SK-N-SH treated with all-trans-retinoic acid at 6 μM for 48 hours (cell line): ENCODE measurements at regions not wholly inside any gene's neighbourhood (a gene's known extent, or its start where the extent isn't known, plus 50 kb on each side); places are given as distances from the start of the nearest gene placed in this dataset.

ENCODE experiments used
- CREB5 ChIP-seq: fragments of 250-450 bp; sonication (Bioruptor Pico); IDR thresholded peaks from 2 replicates; pipeline ENCODE4 v1.5.1; 2020; ENCODE audit warnings: low read depth, mild to moderate bottlenecking, moderate library complexity
- GLIS3 ChIP-seq: fragments of 250-450 bp; sonication (Bioruptor Pico); IDR thresholded peaks from 2 replicates; pipeline ENCODE4 v1.5.0; 2020; ENCODE audit warnings: mild to moderate bottlenecking, moderate library complexity
- PATZ1 ChIP-seq: fragments of 250-450 bp; sonication (Bioruptor Pico); IDR thresholded peaks from 2 replicates; pipeline ENCODE4 v1.8.0; 2020; ENCODE audit warnings: mild to moderate bottlenecking, moderate library complexity, borderline replicate concordance
- RARB ChIP-seq: fragments of 250-450 bp; sonication (Bioruptor Pico); IDR thresholded peaks from 2 replicates; pipeline ENCODE4 v1.8.0; 2021; ENCODE audit warnings: mild to moderate bottlenecking, moderate library complexity
- ZC3H10 ChIP-seq: fragments of 250-450 bp; sonication (Bioruptor Pico); IDR thresholded peaks from 2 replicates; pipeline ENCODE4 v1.5.1; 2021; ENCODE audit warnings: mild to moderate bottlenecking, moderate library complexity
- ZNF70 ChIP-seq: fragments of 450-650 bp; formaldehyde crosslinking; IDR thresholded peaks from 2 replicates; pipeline ENCODE4 v1.5.0; 2020; ENCODE audit warnings: mild to moderate bottlenecking, moderate library complexity
- ZNF8 ChIP-seq: fragments of 450-650 bp; formaldehyde crosslinking; IDR thresholded peaks from 2 replicates; pipeline ENCODE4 v1.5.0; 2020; ENCODE audit warnings: mild to moderate bottlenecking, moderate library complexity
- TF ChIP-seq, protein P1 (sequence below): fragments of 250-450 bp; sonication (Bioruptor Pico); IDR thresholded peaks from 2 replicates; pipeline ENCODE4 v1.5.1; 2021; ENCODE audit warnings: mild to moderate bottlenecking, moderate library complexity

DNA sequence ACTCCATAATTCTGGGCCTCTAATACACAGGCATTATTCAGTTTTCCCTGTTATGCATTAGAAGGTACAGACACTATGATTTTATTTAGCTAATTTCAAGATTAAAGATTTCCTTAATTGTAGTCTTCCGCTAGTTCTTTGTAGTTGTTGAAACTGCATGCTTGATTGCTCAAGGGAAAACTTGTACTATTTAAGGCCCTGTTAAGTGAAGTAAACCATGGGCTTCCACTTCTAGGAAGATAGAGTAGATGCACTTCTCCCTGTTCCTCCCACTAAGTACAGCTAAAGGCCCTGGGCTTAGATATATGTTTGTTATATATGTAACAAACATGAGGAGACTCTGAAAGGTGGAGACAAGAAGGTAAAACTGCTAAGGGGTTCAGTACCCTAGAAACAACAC is 215.8 kb upstream of the LEF1 start:
- TF ChIP-seq, protein P1, sequence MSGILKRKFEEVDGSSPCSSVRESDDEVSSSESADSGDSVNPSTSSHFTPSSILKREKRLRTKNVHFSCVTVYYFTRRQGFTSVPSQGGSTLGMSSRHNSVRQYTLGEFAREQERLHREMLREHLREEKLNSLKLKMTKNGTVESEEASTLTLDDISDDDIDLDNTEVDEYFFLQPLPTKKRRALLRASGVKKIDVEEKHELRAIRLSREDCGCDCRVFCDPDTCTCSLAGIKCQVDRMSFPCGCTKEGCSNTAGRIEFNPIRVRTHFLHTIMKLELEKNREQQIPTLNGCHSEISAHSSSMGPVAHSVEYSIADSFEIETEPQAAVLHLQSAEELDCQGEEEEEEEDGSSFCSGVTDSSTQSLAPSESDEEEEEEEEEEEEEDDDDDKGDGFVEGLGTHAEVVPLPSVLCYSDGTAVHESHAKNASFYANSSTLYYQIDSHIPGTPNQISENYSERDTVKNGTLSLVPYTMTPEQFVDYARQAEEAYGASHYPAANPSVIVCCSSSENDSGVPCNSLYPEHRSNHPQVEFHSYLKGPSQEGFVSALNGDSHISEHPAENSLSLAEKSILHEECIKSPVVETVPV (CRISPR knock-in tag) = no peak
- TF ChIP-seq GLIS3 (CRISPR knock-in tag) (no peak), CREB5 (no peak), RARB (no peak), ZNF8 (CRISPR knock-in tag) (no peak), PATZ1 (CRISPR knock-in tag) (no peak), ZC3H10 (CRISPR knock-in tag) (no peak), ZNF70 (CRISPR knock-in tag) (no peak)
